Esophagus muscularis mucosa (tissue), 4 donors: ENCODE measurements at regions not wholly inside any gene's neighbourhood (a gene's known extent, or its start where the extent isn't known, plus 50 kb on each side); places are given as distances from the start of the nearest gene placed in this dataset.

Experiments used
- EP300 ChIP-seq: sonication (generic); formaldehyde crosslinking; IDR thresholded peaks from one replicate; pipeline ENCODE4 v1.6.1; 2017; ENCODE audit warnings: antibody characterized with exemption
- POLR2A ChIP-seq: fragments of 450-650 bp; IDR thresholded peaks from one replicate; pipeline ENCODE4 v1.6.1; 2017; ENCODE audit warnings: antibody characterized with exemption, moderate library complexity, mild to moderate bottlenecking, low read depth
- POLR2AphosphoS5 ChIP-seq, 2 donors: sonication (generic); formaldehyde crosslinking; IDR thresholded peaks; one replicate each; pipeline ENCODE4 v1.6.1; 2017; ENCODE audit warnings: antibody characterized with exemption in 2 of 2
- TF ChIP-seq, protein P1 (sequence below), 3 experiments: fragments of 200-600 bp in 2 of 3; fragments of 450-650 bp in 1 of 3; sonication (generic) in 2 of 3; IDR thresholded peaks; one replicate each; pipeline ENCODE4 v1.5.1; 2017 to 2019; ENCODE audit warnings: antibody characterized with exemption in 3 of 3, mild to moderate bottlenecking in 2 of 3, moderate library complexity in 1 of 3

DNA sequence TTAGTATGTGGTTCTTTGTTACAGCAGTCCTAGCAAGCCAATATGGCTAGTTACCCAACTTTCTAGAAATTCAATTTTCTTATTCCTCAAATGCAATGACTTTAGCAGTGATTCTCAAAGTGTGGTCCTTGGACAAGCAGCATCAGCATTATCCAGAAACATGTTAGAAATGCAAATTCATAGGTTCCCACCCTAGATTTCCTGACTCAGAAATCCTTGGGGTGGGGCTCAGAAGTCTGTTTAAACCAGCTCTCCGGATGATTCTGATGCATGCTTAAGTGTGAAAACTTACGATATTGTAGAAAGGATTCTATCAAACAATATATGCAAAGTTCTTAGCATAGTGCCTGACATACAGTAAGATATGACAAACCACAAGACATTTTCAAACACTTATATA lies 757.1 kb downstream of the DHX35 start:
- TF ChIP-seq POLR2AphosphoS5 (IDR thresholded peaks at IDR 0.05) (no peak), EP300 (no peak), POLR2A (no peak)
- TF ChIP-seq, protein P1, sequence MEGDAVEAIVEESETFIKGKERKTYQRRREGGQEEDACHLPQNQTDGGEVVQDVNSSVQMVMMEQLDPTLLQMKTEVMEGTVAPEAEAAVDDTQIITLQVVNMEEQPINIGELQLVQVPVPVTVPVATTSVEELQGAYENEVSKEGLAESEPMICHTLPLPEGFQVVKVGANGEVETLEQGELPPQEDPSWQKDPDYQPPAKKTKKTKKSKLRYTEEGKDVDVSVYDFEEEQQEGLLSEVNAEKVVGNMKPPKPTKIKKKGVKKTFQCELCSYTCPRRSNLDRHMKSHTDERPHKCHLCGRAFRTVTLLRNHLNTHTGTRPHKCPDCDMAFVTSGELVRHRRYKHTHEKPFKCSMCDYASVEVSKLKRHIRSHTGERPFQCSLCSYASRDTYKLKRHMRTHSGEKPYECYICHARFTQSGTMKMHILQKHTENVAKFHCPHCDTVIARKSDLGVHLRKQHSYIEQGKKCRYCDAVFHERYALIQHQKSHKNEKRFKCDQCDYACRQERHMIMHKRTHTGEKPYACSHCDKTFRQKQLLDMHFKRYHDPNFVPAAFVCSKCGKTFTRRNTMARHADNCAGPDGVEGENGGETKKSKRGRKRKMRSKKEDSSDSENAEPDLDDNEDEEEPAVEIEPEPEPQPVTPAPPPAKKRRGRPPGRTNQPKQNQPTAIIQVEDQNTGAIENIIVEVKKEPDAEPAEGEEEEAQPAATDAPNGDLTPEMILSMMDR (IDR thresholded peaks at IDR 0.05), result no peak
